Trophoblast cell (in vitro differentiated cells and primary cell): ENCODE measurements at regions not wholly inside any gene's neighbourhood (a gene's known extent, or its start where the extent isn't known, plus 50 kb on each side); places are given as distances from the start of the nearest gene placed in this dataset.

Experiments used
- DNase-seq, 2 donors: peaks; one replicate each; pipeline ENCODE4 v3.0.0-alpha.2; 2016
- H2AFZ ChIP-seq: 2 replicates; pipeline ENCODE4 v1.6.1; 2013; ENCODE audit warnings: low read length, moderate library complexity, mild to moderate bottlenecking; ENCODE audit not compliant: insufficient read depth, poor library complexity
- H2AK5ac ChIP-seq: 2 replicates; pipeline ENCODE4 v1.6.1; 2013; ENCODE audit warnings: mild to moderate bottlenecking, low read length
- H2BK120ac ChIP-seq: 2 replicates; pipeline ENCODE4 v1.6.1; 2013; ENCODE audit warnings: low read length, mild to moderate bottlenecking, moderate library complexity; ENCODE audit not compliant: insufficient read depth, poor library complexity
- H2BK12ac ChIP-seq: 2 replicates; pipeline ENCODE4 v1.6.1; 2013; ENCODE audit warnings: mild to moderate bottlenecking, low read length, moderate library complexity
- H2BK5ac ChIP-seq: 2 replicates; pipeline ENCODE4 v1.6.1; 2013; ENCODE audit warnings: low read length, low read depth, moderate library complexity, mild to moderate bottlenecking; ENCODE audit not compliant: poor library complexity
- H3K14ac ChIP-seq: 2 replicates; pipeline ENCODE4 v1.6.1; 2013; ENCODE audit warnings: mild to moderate bottlenecking, low read length
- H3K18ac ChIP-seq: 2 replicates; pipeline ENCODE4 v1.6.1; 2013; ENCODE audit warnings: mild to moderate bottlenecking, low read length
- H3K23ac ChIP-seq: 2 replicates; pipeline ENCODE4 v1.6.1; 2013; ENCODE audit warnings: low read length
- H3K27ac ChIP-seq: 2 replicates; pipeline ENCODE4 v1.5.1; 2013; ENCODE audit warnings: low read depth, mild to moderate bottlenecking, inconsistent platforms, low read length, moderate library complexity
- H3K27me3 ChIP-seq: 2 replicates; pipeline ENCODE4 v1.6.1; 2013; ENCODE audit warnings: inconsistent platforms, mild to moderate bottlenecking, low read length, moderate library complexity; ENCODE audit not compliant: insufficient read depth
- H3K36me3 ChIP-seq, 2 experiments: 1 replicate in 1 of 2; 2 replicates in 1 of 2; pipeline ENCODE4 v1.6.1; 2013; ENCODE audit warnings: low read length in 2 of 2, mild to moderate bottlenecking in 2 of 2, moderate library complexity in 1 of 2; ENCODE audit not compliant: insufficient read depth in 2 of 2, control insufficient read depth in 1 of 2
- H3K4ac ChIP-seq: 2 replicates; pipeline ENCODE4 v1.6.1; 2013; ENCODE audit warnings: low read depth, mild to moderate bottlenecking, low read length, moderate library complexity
- H3K4me1 ChIP-seq, 2 experiments: 1 replicate in 1 of 2; 2 replicates in 1 of 2; pipeline ENCODE4 v1.6.1; 2013; ENCODE audit warnings: low read length in 2 of 2, mild to moderate bottlenecking in 2 of 2, moderate library complexity in 1 of 2; ENCODE audit not compliant: insufficient read depth in 2 of 2, control insufficient read depth in 1 of 2
- H3K4me2 ChIP-seq: 2 replicates; pipeline ENCODE4 v1.6.1; 2013; ENCODE audit warnings: inconsistent platforms, mild to moderate bottlenecking, low read length, moderate library complexity
- H3K4me3 ChIP-seq: 2 replicates; pipeline ENCODE4 v1.5.1; 2013; ENCODE audit warnings: mild to moderate bottlenecking, low read depth, low read length, inconsistent platforms
- H3K79me1 ChIP-seq: one replicate; pipeline ENCODE4 v1.6.1; 2013; ENCODE audit warnings: low read length
- H3K79me2 ChIP-seq: 2 replicates; pipeline ENCODE4 v1.6.1; 2013; ENCODE audit warnings: low read length, mild to moderate bottlenecking; ENCODE audit not compliant: control insufficient read depth, insufficient read depth, poor library complexity
- H3K9ac ChIP-seq: 2 replicates; pipeline ENCODE4 v1.6.1; 2013; ENCODE audit warnings: mild to moderate bottlenecking, low read length
- H3K9me3 ChIP-seq: 2 replicates; pipeline ENCODE4 v1.6.1; 2013; ENCODE audit warnings: low read depth, mild to moderate bottlenecking, control low read depth, inconsistent platforms, low read length; ENCODE audit not compliant: insufficient read depth
- H4K12ac ChIP-seq: 2 replicates; pipeline ENCODE4 v1.6.1; 2013; ENCODE audit warnings: low read depth, mild to moderate bottlenecking, low read length, moderate library complexity
- H4K8ac ChIP-seq: 2 replicates; pipeline ENCODE4 v1.6.1; 2013; ENCODE audit warnings: low read depth, mild to moderate bottlenecking, low read length, moderate library complexity
- H4K91ac ChIP-seq: one replicate; pipeline ENCODE4 v1.6.1; 2013; ENCODE audit warnings: low read depth, mild to moderate bottlenecking, low read length, moderate library complexity
- WGBS: extraction: QIAGEN DNeasy Blood & Tissue Kit; methylation state at CpG from one replicate; pipeline ENCODE4 v1.1.7; 2013; ENCODE audit warnings: missing lambda C conversion rate; ENCODE audit not compliant: insufficient read length, insufficient coverage; ENCODE audit errors: extremely low coverage; 5-methylcytosine and 5-hydroxymethylcytosine counted together

DNA sequence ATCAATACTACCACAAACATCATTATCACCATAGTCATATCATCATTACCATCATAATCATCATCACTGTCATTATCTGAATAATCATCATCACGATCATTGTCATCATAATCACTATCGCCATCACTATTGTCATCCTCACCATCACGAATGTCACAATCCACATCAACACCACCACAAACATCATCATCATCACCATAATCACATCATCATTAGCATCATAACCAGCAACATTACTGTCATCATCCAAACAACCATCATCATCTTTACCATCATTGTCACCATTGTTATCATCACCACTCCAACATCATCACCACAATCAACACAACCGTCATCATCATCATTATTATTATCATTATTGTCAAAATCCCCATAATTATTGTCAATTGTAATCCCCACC is 61.2 kb downstream of the MBD3L1 start:
- no peak overlapping the region for H2AK5ac ChIP-seq
- H3K79me1 ChIP-seq = no peaks in the 10 kb centered on the region
- no peak overlapping the region for H3K27ac ChIP-seq
- H4K12ac ChIP-seq = no peak overlapping the region
- H2BK5ac ChIP-seq = no peak overlapping the region
- H3K4me1 ChIP-seq = no peaks in the 10 kb centered on the region
- no peak overlapping the region for H4K8ac ChIP-seq
- no peak overlapping the region for H4K91ac ChIP-seq
- no peak overlapping the region for H2BK12ac ChIP-seq
- no peak overlapping the region for H3K4ac ChIP-seq
- WGBS = 100% methylated on average over 1 of the region's 4 CpGs
- H3K36me3 ChIP-seq = no peaks in the 10 kb centered on the region
- no peak overlapping the region for H3K9ac ChIP-seq
- no peak overlapping the region for H2BK120ac ChIP-seq
- H2AFZ ChIP-seq = no peak overlapping the region
- no peak overlapping the region for H3K14ac ChIP-seq
- DNase-seq = no peak
- no peak overlapping the region for H3K18ac ChIP-seq
- no peak overlapping the region for H3K4me3 ChIP-seq
- no peaks in the 10 kb centered on the region for H3K27me3 ChIP-seq
- no peaks in the 10 kb centered on the region for H3K79me2 ChIP-seq
- peaks cover 51% of the 10 kb centered on the region for H3K9me3 ChIP-seq
- no peak overlapping the region for H3K4me2 ChIP-seq
- H3K23ac ChIP-seq = no peak overlapping the region

DNA sequence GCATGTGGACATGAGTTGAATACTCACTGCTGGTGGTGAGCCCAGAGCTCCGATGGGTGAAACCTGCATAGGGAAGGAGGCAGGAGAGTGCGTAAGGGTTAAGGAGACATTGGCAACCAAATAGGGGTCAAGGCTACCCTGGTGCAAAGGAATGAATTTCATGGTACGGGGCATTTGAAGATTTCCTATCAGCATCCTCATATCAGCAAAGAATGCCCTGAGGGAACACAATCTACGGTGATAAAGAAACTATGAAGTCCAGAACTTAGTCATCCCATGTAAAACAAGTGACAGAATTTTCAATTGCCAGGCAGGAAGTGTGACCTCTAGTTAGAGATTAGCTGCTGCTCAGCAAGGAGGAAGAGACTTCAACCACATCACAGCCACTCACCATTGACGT is 64.9 kb downstream of the MBD3L1 start:
- no peak overlapping the region for H2BK120ac ChIP-seq
- no peak overlapping the region for H3K18ac ChIP-seq
- H3K79me1 ChIP-seq = no peaks in the 10 kb centered on the region
- no peak overlapping the region for H3K4ac ChIP-seq
- H4K12ac ChIP-seq = no peak overlapping the region
- no peak overlapping the region for H3K4me3 ChIP-seq
- no peaks in the 10 kb centered on the region for H3K4me1 ChIP-seq
- no peak overlapping the region for H3K4me2 ChIP-seq
- H4K91ac ChIP-seq = no peak overlapping the region
- H2BK5ac ChIP-seq = no peak overlapping the region
- H3K9ac ChIP-seq = no peak overlapping the region
- no peaks in the 10 kb centered on the region for H3K36me3 ChIP-seq
- H3K79me2 ChIP-seq = no peaks in the 10 kb centered on the region
- H3K27ac ChIP-seq = no peak overlapping the region
- WGBS = no CpG with 5 or more reads among the region's 5 CpGs
- H3K9me3 ChIP-seq = peaks cover 47% of the 10 kb centered on the region
- H2AFZ ChIP-seq = no peak overlapping the region
- peak; percentile 61 to 92 for DNase-seq
- no peak overlapping the region for H2AK5ac ChIP-seq
- no peak overlapping the region for H3K23ac ChIP-seq
- H3K14ac ChIP-seq = no peak overlapping the region
- no peaks in the 10 kb centered on the region for H3K27me3 ChIP-seq
- no peak overlapping the region for H4K8ac ChIP-seq
- no peak overlapping the region for H2BK12ac ChIP-seq

DNA sequence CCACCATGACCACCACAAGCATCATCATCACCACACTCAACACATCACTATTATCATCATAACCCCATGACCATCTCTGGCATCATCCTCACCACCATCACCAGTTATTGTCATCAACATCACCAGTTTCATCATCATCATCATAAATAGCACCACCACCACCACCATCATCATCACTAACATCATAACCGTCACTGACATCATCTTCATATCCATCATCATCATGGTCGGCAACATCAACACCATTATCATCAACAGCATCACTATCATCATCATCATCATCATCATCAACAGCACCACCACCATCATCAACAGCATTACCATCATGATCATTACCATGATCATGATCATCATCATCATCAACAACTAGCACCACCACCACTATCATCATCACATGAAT is 67.2 kb downstream of the MBD3L1 start:
- H3K23ac ChIP-seq = no peak overlapping the region
- H3K4me1 ChIP-seq = no peaks in the 10 kb centered on the region
- H3K9me3 ChIP-seq = peaks cover 52% of the 10 kb centered on the region
- no peaks in the 10 kb centered on the region for H3K79me1 ChIP-seq
- H3K4me3 ChIP-seq = no peak overlapping the region
- no peaks in the 10 kb centered on the region for H3K36me3 ChIP-seq
- WGBS = no CpG with 5 or more reads among the region's 2 CpGs
- H2BK12ac ChIP-seq = no peak overlapping the region
- no peak overlapping the region for H3K27ac ChIP-seq
- H4K8ac ChIP-seq = no peak overlapping the region
- H3K9ac ChIP-seq = no peak overlapping the region
- H2BK120ac ChIP-seq = no peak overlapping the region
- H2AK5ac ChIP-seq = no peak overlapping the region
- no peak overlapping the region for H3K4ac ChIP-seq
- H4K12ac ChIP-seq = no peak overlapping the region
- no peak overlapping the region for H3K14ac ChIP-seq
- H3K27me3 ChIP-seq = no peaks in the 10 kb centered on the region
- H2BK5ac ChIP-seq = no peak overlapping the region
- no peak overlapping the region for H3K18ac ChIP-seq
- no peak overlapping the region for H2AFZ ChIP-seq
- no peak overlapping the region for H3K4me2 ChIP-seq
- no peaks in the 10 kb centered on the region for H3K79me2 ChIP-seq
- DNase-seq = no peak
- H4K91ac ChIP-seq = no peak overlapping the region

DNA sequence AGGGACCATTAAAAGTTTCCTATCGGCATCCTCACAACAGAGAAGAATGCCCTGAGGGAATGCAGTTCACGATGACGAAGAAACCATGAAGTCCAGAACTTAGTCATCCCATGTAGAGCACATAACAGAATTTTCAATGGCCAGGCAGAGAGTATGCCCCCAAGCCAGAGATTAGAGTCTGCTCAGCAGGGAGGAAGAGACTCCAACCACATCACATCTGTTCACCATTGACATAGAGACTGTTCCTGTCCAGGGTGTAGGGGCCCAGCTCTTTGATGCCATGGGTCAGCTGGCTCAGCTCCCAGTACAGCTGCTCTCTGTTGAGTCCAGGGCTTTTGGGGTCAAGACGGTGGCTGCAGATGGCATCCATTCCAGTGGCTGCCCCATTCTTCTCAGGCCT is 68.2 kb downstream of the MBD3L1 start:
- Histone ChIP-seq H3K4ac (no peak overlapping the region), H3K4me3 (no peak overlapping the region), H3K27ac (no peak overlapping the region), H3K4me1 (no peaks in the 10 kb centered on the region), H3K27me3 (no peaks in the 10 kb centered on the region), H4K12ac (no peak overlapping the region), H3K36me3 (no peaks in the 10 kb centered on the region), H3K79me2 (no peaks in the 10 kb centered on the region), H2AK5ac (no peak overlapping the region), H3K4me2 (no peak overlapping the region), H2AFZ (no peak overlapping the region), H3K79me1 (no peaks in the 10 kb centered on the region), H4K91ac (no peak overlapping the region), H2BK12ac (no peak overlapping the region), H3K9ac (no peak overlapping the region), H3K9me3 (peaks cover 52% of the 10 kb centered on the region), H2BK120ac (no peak overlapping the region), H2BK5ac (no peak overlapping the region), H4K8ac (no peak overlapping the region), H3K18ac (no peak overlapping the region), H3K23ac (no peak overlapping the region), H3K14ac (no peak overlapping the region)
- no CpG with 5 or more reads among the region's 4 CpGs for WGBS
- peak; percentile 6 to 23 for DNase-seq
